ENCODE measurements at regions not wholly inside any gene's neighbourhood (a gene's known extent, or its start where the extent isn't known, plus 50 kb on each side); places are given as distances from the start of the nearest gene placed in this dataset.

DNA sequence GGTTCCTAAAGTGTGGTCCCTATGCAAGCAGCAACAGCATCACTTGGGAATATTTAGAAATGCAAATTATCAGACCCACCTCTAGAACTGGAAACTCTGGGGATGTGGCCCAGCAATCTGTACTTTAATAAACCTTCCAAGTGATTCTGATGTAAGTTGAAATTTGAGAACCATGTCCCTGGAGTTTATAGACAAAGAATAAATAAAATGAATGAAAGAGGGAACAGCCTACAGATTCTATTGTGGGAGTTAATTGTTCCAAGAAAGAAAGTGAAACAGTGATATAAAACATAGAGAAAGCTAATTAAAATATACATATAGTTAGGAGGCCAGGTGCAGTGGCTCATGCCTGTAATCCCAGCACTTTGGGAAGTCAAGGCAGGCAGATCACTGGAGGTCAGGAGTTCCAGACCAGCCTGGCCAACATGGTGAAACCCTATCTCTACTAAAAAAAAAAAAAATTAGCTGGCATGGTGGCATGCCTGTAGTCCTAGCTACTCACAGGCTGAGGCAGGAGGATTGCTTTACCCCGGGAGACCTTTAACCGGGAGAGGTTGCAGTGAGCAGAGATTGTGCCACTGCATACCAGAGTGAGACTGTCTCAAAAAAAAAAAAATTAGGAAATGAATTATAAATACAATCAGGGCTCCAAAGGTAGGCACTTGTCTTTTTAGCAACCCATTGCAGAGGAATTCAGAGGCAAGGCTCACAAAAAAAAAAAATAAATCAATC, 507.5 kb downstream of the NAV3 start (continued):
- TF ChIP-seq BCL11B (tag by site-specific recombination; IDR thresholded peaks at IDR 0.05; ENCODE audit: low read depth), result no peak
- TF ChIP-seq, protein P1, sequence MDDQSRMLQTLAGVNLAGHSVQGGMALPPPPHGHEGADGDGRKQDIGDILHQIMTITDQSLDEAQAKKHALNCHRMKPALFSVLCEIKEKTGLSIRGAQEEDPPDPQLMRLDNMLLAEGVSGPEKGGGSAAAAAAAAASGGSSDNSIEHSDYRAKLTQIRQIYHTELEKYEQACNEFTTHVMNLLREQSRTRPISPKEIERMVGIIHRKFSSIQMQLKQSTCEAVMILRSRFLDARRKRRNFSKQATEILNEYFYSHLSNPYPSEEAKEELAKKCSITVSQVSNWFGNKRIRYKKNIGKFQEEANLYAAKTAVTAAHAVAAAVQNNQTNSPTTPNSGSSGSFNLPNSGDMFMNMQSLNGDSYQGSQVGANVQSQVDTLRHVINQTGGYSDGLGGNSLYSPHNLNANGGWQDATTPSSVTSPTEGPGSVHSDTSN (CRISPR knock-in tag; IDR thresholded peaks at IDR 0.05), result no peak
- no peak for TF ChIP-seq ZNF16 (tag by site-specific recombination; IDR thresholded peaks at IDR 0.05; ENCODE audit: low read depth)
- TF ChIP-seq KLF8 (tag by site-specific recombination; IDR thresholded peaks at IDR 0.05), result no peak

DNA sequence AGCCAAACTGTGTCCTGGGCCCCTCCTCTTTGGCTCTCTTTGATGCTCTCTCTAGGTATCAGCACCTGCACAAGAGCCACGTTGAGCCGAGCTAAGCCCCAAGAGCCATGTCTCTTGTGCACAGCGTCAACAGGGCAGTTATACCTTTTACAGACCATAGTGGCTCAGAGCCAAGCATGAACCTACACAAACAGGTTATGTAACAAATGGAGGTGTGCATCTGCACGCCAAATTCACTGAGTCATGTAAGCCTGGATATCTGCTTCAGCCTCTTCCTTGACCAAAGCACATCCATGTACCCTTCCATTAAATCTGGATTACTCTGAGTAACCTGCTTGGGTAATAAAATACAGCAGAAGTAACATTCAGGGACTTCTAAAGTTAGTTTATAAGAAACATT, 509.7 kb downstream of the NAV3 start:
- no peaks in the 10 kb centered on the region for H3K9me3 ChIP-seq (ENCODE audit: control insufficient read depth, insufficient read depth, low read depth, low read length)
- ChIA-PET CTCF (no interaction called here), POLR2A (interaction anchor here (0.6 kb wide), 1 partner anchor 654 kb away, joined by 6 read pairs; no protein-coding TSS in a partner anchor)
- H3K27ac ChIP-seq (ENCODE audit: extremely low read depth, low read depth, low read length), result no peak overlapping the region
- no peaks in the 10 kb centered on the region for H3K36me3 ChIP-seq (ENCODE audit: control insufficient read depth in 2 of 2, insufficient read depth in 1 of 2, low read length in 2 of 2)
- TF ChIP-seq, protein P2, sequence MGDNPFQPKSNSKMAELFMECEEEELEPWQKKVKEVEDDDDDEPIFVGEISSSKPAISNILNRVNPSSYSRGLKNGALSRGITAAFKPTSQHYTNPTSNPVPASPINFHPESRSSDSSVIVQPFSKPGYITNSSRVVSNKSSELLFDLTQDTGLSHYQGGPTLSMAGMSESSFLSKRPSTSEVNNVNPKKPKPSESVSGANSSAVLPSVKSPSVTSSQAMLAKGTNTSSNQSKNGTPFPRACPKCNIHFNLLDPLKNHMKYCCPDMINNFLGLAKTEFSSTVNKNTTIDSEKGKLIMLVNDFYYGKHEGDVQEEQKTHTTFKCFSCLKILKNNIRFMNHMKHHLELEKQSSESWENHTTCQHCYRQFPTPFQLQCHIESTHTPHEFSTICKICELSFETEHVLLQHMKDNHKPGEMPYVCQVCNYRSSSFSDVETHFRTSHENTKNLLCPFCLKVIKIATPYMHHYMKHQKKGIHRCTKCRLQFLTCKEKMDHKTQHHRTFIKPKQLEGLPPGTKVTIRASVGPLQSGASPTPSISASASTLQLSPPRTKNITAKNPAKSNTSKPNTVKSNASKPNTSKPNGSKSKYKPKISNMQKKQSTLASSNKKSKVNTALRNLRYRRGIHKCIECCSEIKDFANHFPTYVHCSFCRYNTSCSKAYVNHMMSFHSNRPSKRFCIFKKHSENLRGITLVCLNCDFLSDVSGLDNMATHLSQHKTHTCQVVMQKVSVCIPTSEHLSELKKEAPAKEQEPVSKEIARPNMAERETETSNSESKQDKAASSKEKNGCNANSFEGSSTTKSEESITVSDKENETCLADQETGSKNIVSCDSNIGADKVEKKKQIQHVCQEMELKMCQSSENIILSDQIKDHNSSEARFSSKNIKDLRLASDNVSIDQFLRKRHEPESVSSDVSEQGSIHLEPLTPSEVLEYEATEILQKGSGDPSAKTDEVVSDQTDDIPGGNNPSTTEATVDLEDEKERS (tag by site-specific recombination; IDR thresholded peaks at IDR 0.05), result no peak
- TF ChIP-seq, protein P3, sequence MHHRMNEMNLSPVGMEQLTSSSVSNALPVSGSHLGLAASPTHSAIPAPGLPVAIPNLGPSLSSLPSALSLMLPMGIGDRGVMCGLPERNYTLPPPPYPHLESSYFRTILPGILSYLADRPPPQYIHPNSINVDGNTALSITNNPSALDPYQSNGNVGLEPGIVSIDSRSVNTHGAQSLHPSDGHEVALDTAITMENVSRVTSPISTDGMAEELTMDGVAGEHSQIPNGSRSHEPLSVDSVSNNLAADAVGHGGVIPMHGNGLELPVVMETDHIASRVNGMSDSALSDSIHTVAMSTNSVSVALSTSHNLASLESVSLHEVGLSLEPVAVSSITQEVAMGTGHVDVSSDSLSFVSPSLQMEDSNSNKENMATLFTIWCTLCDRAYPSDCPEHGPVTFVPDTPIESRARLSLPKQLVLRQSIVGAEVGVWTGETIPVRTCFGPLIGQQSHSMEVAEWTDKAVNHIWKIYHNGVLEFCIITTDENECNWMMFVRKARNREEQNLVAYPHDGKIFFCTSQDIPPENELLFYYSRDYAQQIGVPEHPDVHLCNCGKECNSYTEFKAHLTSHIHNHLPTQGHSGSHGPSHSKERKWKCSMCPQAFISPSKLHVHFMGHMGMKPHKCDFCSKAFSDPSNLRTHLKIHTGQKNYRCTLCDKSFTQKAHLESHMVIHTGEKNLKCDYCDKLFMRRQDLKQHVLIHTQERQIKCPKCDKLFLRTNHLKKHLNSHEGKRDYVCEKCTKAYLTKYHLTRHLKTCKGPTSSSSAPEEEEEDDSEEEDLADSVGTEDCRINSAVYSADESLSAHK (tag by site-specific recombination; IDR thresholded peaks at IDR 0.05), result no peak
- TF ChIP-seq ZNF623 (tag by site-specific recombination; IDR thresholded peaks at IDR 0.05) (no peak), ZNF394 (tag by site-specific recombination; IDR thresholded peaks at IDR 0.05; ENCODE audit: borderline replicate concordance) (no peak), IKZF3 (tag by site-specific recombination; IDR thresholded peaks at IDR 0.05) (no peak), GLI2 (tag by site-specific recombination; IDR thresholded peaks at IDR 0.05; ENCODE audit: borderline replicate concordance, low read depth) (no peak), ZNF747 (tag by site-specific recombination; IDR thresholded peaks at IDR 0.05) (no peak), ZNF391 (tag by site-specific recombination; IDR thresholded peaks at IDR 0.05; ENCODE audit: borderline replicate concordance, low read depth) (no peak), KLF10 (tag by site-specific recombination; IDR thresholded peaks at IDR 0.05) (no peak)
- TF ChIP-seq, protein P4, sequence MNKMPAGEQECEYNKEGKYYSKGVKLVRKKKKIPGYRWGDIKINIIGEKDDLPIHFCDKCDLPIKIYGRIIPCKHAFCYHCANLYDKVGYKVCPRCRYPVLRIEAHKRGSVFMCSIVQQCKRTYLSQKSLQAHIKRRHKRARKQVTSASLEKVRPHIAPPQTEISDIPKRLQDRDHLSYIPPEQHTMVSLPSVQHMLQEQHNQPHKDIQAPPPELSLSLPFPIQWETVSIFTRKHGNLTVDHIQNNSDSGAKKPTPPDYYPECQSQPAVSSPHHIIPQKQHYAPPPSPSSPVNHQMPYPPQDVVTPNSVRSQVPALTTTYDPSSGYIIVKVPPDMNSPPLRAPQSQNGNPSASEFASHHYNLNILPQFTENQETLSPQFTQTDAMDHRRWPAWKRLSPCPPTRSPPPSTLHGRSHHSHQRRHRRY (tag by site-specific recombination; IDR thresholded peaks at IDR 0.05), result no peak
- H3K4me1 ChIP-seq (ENCODE audit: control insufficient read depth, insufficient read depth, low read length), result no peaks in the 10 kb centered on the region
- H3K4me3 ChIP-seq (ENCODE audit: low read depth, low read length), result no peak overlapping the region

DNA sequence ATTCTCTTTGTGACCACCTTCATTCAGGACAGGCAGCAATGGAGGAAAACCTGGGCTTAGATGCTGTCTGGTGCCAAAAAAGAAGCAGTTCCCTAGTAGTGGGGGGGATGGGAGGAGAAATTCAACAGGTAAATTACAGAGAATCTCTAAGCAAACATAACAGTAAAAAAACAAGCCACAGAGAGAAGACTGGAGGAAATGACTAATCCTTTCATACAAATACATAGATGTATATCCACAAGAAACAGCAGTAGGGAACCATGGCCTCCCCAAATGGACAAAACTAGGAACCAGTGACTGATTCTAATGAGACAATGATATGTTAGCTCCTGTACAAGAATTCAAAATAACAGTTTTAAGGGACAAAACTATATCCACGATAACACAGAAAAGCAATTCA, 513.0 kb downstream of the NAV3 start:
- no peaks in the 10 kb centered on the region for H3K9me3 ChIP-seq (ENCODE audit: control insufficient read depth, insufficient read depth, low read depth, low read length)
- ChIA-PET POLR2A (no interaction called here), CTCF (no interaction called here)
- no peaks in the 10 kb centered on the region for H3K36me3 ChIP-seq (ENCODE audit: control insufficient read depth in 2 of 2, insufficient read depth in 1 of 2, low read length in 2 of 2)
- no peak overlapping the region for H3K27ac ChIP-seq (ENCODE audit: extremely low read depth, low read depth, low read length)
- H3K4me1 ChIP-seq (ENCODE audit: control insufficient read depth, insufficient read depth, low read length), result no peaks in the 10 kb centered on the region
- no peak overlapping the region for H3K4me3 ChIP-seq (ENCODE audit: low read depth, low read length)
- TF ChIP-seq, protein P5, sequence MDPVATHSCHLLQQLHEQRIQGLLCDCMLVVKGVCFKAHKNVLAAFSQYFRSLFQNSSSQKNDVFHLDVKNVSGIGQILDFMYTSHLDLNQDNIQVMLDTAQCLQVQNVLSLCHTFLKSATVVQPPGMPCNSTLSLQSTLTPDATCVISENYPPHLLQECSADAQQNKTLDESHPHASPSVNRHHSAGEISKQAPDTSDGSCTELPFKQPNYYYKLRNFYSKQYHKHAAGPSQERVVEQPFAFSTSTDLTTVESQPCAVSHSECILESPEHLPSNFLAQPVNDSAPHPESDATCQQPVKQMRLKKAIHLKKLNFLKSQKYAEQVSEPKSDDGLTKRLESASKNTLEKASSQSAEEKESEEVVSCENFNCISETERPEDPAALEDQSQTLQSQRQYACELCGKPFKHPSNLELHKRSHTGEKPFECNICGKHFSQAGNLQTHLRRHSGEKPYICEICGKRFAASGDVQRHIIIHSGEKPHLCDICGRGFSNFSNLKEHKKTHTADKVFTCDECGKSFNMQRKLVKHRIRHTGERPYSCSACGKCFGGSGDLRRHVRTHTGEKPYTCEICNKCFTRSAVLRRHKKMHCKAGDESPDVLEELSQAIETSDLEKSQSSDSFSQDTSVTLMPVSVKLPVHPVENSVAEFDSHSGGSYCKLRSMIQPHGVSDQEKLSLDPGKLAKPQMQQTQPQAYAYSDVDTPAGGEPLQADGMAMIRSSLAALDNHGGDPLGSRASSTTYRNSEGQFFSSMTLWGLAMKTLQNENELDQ (tag by site-specific recombination; IDR thresholded peaks at IDR 0.05; ENCODE audit: low read depth), result no peak
- TF ChIP-seq ZNF560 (tag by site-specific recombination; IDR thresholded peaks at IDR 0.05; ENCODE audit: borderline replicate concordance) (no peak), ZNF211 (tag by site-specific recombination; IDR thresholded peaks at IDR 0.05; ENCODE audit: low read depth) (no peak), ZXDB (tag by site-specific recombination; IDR thresholded peaks at IDR 0.05) (no peak), ZNF843 (tag by site-specific recombination; IDR thresholded peaks at IDR 0.05) (no peak), ZNF335 (tag by site-specific recombination; conservative IDR thresholded peaks at IDR 0.05) (no peak)
- TF ChIP-seq, protein P6, sequence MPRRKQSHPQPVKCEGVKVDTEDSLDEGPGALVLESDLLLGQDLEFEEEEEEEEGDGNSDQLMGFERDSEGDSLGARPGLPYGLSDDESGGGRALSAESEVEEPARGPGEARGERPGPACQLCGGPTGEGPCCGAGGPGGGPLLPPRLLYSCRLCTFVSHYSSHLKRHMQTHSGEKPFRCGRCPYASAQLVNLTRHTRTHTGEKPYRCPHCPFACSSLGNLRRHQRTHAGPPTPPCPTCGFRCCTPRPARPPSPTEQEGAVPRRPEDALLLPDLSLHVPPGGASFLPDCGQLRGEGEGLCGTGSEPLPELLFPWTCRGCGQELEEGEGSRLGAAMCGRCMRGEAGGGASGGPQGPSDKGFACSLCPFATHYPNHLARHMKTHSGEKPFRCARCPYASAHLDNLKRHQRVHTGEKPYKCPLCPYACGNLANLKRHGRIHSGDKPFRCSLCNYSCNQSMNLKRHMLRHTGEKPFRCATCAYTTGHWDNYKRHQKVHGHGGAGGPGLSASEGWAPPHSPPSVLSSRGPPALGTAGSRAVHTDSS (tag by site-specific recombination; IDR thresholded peaks at IDR 0.05), result no peak

Data from HEK293 (cell line).